ENCODE measurements at regions not wholly inside any gene's neighbourhood (a gene's known extent, or its start where the extent isn't known, plus 50 kb on each side); places are given as distances from the start of the nearest gene placed in this dataset.
"Not testable (repeated sequence)": the region's sequence is repeated elsewhere in the genome, so short reads cannot be mapped to it uniquely, and the experiment has no call there.

DNA sequence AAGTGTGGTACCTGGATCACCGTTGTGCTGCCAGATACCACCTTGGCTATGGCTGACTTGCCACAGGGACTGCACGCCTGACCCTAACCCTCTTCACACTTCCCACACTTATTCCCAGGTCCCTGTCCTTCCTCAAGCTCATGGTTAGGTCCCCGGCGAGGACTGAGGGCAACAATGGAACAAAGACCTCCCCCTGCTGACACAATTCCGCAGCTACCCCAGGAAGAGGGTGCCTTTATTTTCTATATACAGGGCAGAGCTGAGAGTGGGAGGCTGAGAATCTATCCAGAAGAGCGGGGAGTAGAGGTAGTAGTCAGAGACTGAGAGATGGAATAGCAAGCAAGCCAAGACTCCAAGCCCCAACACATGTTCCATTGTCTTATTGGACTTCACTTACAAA lies 118.1 kb upstream of the SEM1 start:
- DNase-seq (ENCODE audit: low spot score): no peak

- DNase-seq (ENCODE audit: low spot score): not testable (repeated sequence)
Observed at GRCh38 chr7:96829121-96829520, 119.5 kb upstream of the SEM1 start.

DNA sequence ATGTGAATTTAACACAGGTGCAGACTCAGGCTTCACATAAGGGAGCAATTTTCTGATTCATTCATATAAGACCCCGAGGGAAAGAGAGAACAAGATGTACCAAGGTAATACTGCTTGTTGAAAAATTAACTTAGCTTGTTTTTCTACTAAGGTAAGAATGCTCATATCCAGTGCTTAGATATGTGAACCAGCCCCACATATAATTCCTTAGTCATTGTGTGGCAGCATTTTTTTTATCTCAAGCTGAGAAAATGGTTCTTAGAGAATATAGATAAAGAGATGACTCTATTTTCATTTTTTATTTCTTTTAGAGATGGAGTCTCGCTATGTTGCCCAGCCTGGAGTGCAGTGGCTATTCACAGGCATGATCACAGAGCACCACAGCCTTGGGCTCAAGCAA lies 121.8 kb upstream of the SEM1 start:
- DNase-seq (ENCODE audit: low spot score): no peak

- DNase-seq (ENCODE audit: low spot score): no peak
Observed at GRCh38 chr7:96832092-96832662, 122.5 kb upstream of the SEM1 start.

DNA sequence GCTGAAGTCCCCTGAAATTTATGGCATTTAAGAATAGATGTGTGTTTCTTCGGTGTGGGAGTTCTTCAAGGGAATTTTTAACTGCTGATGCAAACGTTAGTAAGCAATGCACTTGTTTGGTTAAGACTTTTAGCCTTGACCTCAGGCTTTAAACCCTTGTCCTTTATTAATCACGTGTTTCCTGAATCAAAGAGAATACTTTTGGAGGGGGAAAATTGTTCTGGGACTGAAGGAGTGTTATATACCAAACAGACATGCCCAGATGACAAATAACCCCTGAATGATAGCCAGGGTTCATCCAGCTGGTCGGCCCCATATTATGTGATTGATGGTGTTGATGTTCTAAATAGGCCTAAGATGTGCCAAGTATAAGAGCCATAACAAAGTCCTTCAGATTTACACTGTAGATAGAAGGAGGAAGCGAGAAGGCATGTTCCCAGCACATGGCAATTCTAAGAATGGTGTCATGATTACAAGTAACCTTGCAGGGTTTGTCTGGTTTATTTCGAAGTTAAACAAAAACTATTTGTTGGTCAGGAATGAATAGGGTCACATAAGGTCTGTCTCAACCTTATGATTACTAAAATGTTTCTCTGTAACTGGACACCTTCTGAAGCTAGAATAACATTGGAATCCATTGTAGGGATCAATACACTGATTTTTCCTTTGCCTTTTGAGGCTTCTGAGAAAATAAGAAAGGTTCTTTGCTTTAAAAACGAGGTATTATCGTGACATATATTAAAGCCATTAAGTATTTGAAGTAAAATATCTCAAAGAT lies 124.2 kb upstream of the SEM1 start:
- DNase-seq (ENCODE audit: low spot score): no peak

DNA sequence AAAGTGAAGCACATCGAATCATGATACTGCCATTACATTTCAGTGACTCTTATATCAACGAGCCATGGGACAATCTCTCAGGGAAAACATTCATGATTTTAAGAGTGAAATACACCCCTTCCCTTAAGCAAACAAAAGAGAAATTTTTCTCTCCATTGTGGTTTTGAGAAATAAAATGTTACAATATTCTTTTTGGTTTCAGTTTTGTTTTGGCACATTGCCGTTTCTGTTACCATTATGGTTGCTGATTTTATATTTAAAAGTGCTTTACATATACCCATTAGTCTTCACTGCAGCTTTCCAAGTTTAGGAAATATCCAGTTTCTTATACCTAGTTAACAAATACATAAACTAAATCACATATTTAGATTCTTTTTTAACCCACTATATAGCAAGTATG lies 126.8 kb upstream of the SEM1 start:
- no peak for DNase-seq (ENCODE audit: low spot score)

DNA sequence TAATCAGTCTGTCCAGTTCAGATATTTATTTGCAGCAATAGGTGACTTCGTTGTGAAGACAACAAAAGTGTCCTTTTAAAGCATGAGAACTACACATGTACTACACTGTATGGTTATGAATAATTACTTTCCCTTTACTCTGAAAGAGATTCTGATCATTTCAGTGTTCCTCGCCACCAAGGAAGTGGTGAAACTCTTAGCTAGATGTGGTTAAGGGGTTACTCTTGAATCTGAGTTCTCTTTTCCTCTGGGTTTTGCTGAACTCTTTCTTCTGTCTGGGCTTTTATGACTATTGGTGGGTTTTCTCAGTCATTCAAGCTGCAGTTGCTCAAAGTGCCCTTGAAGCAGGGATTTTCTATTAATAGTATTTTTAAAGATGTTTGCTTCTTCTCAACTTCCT lies 127.9 kb upstream of the SEM1 start:
- no peak for DNase-seq (ENCODE audit: low spot score)

DNA sequence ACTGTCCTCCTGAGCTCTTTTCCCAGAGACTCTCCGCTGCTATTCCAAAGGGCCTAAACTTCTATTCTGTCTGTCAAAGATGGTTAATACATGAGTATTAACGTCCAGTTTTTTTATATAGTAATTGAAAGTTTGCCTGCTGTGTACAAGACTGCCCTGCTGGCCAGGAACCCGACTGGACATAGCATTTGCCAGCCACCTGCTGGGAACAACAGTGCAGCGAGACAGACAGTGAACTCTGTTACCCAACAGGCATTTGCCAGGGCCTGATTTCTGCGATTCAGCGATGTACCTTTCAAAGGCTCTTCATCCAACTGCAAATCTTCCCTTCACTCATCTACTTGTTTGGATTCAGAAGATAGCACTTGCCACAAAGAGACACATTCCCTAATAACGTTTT lies 128.8 kb upstream of the SEM1 start:
- DNase-seq (ENCODE audit: low spot score): no peak

DNA sequence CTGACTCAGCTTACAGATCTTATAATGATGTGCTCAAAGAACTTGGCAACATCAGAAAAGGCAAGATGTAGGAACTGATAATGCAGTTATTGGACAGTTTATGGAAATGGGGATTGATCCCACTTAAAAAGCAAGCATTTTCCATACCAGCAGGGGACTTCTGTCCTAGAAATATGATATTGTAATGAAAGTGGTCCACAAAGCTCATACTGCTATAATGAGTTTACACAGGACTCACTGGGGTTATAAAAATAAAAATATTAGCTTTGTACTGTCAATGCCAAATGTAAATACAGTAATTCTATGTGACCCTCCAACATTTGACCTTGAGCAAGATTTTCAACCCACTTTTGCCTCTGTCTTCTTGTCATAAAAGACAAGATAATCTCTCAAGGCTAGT lies 145.5 kb upstream of the SEM1 start:
- no peak for DNase-seq (ENCODE audit: low spot score)

GRCh38 chr7:96855691-96856090 lies 146.0 kb upstream of the SEM1 start:
- no peak for DNase-seq (ENCODE audit: low spot score)

DNA sequence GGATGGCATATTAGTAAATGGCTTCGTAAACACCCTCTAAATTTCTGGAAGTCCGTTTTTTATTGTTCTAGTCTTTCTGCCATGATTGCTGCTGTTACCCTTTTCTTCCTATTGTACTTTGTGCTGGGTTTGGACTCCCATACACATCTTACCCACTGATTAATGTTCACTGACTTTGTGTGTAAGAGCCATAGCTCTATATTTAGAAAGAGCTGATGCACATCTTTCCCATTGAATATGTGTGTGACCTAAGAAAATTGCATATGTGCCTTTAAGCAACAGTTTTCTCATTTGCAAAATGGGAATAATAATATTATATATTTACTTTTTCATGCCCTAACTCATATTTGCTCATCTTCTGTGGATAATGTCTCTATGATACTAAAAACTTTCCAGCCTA lies 135.8 kb upstream of the DLX6 start:
- DNase-seq (ENCODE audit: low spot score): no peak

DNA sequence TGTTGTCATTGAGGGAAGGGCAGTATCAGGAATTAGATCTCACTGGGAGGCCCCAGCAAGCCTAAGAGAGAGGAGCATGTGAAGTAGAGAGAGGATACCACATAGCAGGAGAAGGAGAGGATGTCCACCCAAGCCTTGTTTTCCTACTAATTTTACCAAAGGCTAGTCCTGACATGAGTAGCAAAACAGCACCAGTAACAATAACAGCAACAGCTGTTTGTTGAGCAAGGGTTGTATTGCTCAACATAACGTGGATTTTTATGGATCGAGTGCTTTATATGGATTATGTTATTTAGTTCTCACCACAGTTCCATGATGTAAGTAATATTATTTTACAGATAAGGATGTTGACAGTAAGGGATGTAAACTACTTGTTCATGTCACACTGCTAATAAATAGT lies 135.2 kb upstream of the DLX6 start:
- no peak for DNase-seq (ENCODE audit: low spot score)

DNA sequence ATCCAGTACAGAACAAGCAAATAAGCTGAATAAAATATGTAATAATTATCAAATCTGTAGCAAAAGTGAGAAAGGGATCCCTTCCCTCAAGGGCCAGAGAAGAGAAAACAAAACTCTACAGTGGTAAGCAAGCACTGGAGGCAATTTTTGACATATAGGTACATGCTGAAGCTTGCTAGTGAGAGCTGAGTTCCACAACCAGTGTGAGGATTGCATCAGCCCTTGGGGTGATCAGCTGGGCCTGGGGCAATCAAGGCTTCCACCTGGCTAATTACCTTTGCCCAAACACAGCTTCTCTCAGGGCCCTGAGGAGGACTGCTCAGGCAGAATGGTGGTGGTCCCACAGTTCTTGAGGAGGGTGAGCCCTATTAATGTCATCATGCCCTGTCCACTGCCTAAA lies 134.4 kb upstream of the DLX6 start:
- no peak for DNase-seq (ENCODE audit: low spot score)

- no peak for DNase-seq (ENCODE audit: low spot score)
Observed at GRCh38 chr7:96887426-96887825, 117.9 kb upstream of the DLX6 start.

GRCh38 chr7:96899108-96899507 lies 106.2 kb upstream of the DLX6 start:
- DNase-seq (ENCODE audit: low spot score): no peak

DNA sequence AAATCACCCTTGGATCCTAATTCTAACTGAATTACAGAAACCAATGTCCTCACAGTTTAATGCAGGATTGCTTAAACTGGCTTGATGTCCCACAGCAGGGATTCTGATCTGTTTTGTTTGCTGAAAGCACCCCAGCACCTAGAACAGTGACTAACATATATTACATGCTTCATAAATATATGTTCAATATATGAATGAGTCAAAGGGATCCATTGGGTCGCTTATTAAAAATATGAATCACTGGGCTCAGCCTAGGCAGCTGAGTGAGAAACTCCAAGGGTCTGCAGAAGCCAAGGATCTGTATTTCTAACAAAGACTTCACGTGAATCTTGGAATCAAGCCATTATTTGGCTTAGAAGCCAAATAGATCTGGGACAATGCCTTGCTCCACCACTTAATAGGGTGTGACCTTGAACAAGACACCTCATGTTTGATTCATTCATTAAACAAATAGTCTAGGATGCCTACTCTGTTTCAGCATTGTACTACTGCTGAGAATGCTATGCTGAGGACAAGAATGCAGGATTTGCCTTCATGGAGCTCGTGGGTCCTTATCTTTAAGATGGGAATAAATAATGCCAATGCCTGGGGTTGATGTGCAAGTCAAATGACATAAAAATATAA lies 103.4 kb upstream of the DLX6 start:
- DNase-seq (ENCODE audit: low spot score): no peak

DNA sequence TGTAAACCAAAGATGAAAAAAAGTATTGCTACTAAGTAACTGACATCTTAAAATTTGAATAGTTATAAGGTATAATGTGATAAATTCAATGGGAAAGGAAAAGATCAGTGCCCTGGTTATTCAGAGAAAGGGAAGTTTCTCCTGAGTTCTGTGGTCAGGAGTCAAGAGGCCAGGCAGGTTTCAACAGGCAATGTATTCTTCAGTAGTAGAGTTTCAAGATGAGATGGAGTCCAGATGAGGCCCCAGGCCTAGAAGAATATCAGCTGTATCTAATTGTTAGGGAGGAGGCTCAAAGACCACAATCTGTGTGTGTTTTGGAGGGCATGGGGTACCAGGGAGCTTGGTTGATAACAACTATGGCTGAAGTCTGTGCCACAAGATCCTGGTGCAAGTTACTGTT lies 101.4 kb upstream of the DLX6 start:
- DNase-seq (ENCODE audit: low spot score): no peak

DNA sequence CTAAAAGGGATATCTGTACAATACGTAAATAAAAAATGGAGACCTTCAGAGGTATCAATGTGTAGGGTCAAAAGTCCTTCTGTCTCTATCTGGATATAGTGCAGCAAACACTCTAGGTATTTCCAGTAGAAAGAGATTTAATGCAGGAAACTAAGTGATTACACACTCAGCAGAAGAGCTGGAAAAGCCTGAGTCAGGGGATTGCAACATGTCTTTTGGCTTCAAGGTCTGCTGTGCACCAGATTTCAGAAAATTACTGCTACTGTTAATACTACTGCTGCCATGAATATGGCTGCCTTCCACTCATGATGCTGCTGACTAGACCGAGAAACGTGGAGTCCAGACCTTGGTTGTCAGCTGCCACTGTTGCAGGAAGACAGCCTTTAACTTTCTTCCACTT lies 94.9 kb upstream of the DLX6 start:
- no peak for DNase-seq (ENCODE audit: low spot score)

DNA sequence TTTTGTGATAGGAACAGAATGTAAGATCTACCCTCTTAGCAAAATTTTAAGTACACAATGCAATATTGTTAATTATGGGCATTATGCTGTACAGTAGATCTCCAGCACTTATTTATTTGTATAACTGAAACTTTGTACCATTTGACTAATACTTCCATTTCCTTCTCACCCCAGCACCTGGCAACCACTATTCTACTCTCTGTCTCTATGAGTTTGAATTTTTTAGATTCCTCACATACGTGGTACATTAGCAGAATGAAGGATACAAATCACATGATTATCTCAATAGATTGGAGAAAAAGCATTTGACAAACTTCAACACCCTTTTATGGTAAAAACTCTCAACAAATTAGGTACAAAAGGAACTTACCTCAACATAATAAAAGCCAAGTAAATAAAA lies 90.3 kb upstream of the DLX6 start:
- no peak for DNase-seq (ENCODE audit: low spot score)

DNA sequence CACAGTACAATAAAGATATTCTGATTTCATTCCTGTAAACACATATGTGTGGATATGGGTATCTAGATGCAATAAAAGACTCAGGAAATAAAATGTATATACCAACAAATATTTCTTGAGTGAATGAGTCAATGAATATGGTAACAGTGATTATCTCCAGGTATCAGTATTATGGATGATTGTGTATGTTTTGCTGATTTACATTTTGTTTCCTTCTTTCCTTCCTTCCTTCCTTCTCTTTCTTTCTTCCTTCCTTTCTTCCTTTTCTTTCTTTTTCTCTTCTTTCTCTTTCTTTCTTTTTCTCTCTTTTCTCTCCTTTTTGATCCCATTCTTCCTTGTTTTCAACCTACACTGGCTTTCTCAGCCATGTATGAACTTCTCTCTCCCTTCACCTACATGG lies 85.3 kb upstream of the DLX6 start:
- no peak for DNase-seq (ENCODE audit: low spot score)

GRCh38 chr7:96920713-96921112 lies 84.6 kb upstream of the DLX6 start:
- DNase-seq (ENCODE audit: low spot score): no peak

GRCh38 chr7:96921231-96921630 lies 84.1 kb upstream of the DLX6 start:
- DNase-seq (ENCODE audit: low spot score): no peak

- no peak for DNase-seq (ENCODE audit: low spot score)
Observed at GRCh38 chr7:96921771-96922170, 83.6 kb upstream of the DLX6 start.

DNA sequence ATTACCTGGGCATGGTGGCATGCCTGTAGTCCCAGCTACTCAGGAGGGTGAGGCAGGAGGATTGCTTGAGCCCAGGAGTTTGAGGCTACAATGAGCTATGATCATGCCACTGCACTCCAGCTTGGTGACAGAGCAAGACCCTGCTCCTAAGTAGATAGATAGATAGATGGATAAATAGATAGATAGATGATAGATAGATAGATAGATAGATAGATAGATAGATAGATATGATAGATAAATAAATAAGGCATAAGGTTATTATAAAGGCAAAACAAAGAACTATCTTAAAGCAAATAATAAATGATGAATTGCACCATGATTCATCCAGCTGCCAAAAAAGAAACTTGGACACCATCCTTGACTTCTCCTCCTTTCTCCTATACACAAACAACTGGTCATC lies 82.0 kb upstream of the DLX6 start:
- DNase-seq (ENCODE audit: low spot score): not testable (repeated sequence)

Measured in ecto neural progenitor cell (in vitro differentiated cells).